GM21367 (cell line): ENCODE measurements at regions not wholly inside any gene's neighbourhood (a gene's known extent, or its start where the extent isn't known, plus 50 kb on each side); places are given as distances from the start of the nearest gene placed in this dataset.

Source experiments
- ATAC-seq: cut with Tn5 transposase; IDR thresholded peaks from one replicate; pipeline ENCODE4 v1.9.1; 2021; ENCODE audit not compliant: unreplicated experiment

DNA sequence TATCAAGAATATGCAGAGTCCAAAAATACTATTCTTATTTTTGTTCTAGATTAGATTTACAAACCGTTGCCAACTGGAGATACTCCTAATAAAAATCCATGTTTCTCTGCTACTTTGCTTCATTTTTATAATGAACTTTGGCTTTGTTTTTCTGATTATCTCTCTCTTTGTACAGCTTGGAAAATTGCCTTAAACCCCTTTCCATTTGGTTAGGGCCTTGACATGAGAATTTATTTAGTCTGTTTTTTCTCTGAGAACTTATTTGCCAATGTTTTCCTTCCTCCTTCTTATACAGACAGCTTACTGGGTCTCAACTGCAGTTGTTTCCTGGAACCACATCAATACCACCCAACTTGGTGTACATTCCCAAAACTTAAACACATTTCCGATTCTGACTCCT is 555.4 kb downstream of the SLITRK6 start:
- ATAC-seq = no peak

DNA sequence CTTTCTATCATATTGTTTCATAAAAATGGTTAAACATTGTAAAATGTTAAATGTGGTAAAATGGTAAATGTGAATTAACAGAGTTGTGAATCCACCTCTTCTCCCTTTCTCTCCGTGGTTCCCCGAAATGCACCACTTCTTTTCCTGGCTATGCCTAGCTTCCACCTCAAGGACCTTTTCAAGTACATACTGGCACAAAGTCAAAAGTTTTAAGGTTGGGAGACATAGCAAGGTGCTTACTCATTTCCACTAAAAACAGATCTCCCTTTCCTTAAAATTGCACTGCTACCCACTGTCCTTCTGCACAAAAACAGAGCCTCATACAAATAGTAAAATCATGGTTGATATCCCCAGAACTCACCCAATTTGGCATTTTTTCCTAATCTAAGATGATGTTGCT is 558.2 kb downstream of the SLITRK6 start:
- ATAC-seq = no peak

DNA sequence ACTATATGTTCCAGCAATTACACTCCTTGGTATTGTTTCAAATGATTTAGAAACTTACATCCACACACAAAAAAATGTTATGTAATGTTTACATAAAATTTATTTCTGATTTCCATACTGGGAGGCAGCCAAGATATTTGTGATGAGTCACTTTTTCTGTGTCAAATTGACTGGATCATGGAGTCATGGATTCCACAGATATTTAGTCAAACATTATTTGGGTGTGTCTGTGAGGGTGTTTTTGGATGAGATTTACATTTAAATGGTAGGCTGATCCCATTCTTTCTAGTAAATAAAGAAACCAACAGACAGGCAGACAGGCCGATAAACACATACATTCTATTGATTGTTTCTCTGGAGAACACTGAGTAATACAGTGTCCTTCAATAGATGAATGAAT is 562.8 kb downstream of the SLITRK6 start:
- no peak for ATAC-seq

DNA sequence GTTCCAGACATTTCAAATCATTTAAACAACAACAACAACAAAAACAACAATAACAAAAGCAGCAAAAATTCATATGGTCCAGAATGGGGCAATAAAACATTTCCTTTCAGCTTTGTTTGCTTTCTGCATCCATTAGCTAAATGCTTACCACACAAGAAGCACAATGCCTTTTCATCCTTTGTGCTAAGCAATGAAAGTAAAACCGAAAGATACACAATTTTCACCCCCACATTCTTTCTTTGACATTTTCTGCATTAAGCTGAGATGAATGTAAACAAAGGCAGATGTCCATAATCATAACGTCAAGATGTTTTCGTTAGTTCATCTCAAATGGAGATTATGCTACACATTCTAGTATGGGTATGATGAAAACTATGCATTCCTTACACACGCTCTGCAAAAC is 568.5 kb downstream of the SLITRK6 start:
- no peak for ATAC-seq

DNA sequence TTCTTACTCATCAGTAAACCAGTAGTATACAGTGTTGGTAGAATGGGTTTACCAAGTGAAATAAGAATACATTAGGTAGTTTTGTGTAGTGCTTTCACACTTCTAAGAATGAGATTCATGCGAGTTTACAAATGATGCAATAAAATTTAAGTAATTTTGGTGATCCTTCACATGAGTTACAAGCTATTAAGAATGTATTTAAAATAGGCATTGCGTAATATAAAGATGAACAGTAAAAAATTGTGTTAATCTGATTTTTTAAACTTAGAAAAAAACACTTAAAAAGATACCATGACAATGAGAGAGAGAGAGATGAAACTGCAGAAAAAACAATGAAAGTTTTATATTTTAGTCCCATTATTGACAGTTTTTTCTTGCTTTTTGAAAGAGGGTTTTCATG is 570.5 kb downstream of the SLITRK6 start:
- no peak for ATAC-seq

- ATAC-seq = no peak
Measured at GRCh38 chr13:85223883-85224656, 575.1 kb downstream of the SLITRK6 start.

DNA sequence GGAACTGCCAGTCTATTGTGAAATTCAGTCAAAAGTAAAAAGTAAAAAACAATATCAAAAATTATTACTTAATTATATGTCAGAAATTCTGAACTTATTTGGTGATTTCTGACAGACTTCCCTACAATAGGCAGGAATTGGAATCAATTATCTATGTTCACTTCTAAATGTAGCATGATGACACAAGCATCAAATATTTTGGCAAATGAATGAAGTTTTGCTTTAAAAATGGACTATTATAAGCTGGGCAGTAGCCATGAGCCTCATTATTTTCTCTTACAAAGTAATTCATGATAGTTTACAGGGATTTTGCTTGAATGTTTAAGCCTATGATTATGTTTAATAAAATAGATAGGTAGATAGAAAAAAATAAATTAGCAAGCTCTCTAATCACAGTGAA is 582.6 kb downstream of the SLITRK6 start:
- ATAC-seq = no peak

DNA sequence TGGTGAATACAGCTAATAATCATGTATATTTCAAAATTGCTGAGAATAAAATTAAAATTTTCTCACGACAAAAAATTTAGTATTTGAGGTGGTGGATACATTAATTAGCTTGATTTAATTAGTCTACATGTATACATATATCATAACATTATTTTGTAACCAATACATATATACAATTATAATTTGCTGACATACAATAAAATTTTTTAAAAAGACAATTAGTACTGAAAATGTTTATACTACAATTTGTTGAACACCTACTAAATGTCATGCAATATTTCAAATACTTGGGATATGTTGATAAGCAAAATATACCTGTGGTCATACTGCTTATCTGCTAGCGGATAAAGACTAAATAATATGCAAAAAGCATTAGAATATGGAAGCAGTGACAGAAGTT is 586.5 kb downstream of the SLITRK6 start:
- no peak for ATAC-seq

DNA sequence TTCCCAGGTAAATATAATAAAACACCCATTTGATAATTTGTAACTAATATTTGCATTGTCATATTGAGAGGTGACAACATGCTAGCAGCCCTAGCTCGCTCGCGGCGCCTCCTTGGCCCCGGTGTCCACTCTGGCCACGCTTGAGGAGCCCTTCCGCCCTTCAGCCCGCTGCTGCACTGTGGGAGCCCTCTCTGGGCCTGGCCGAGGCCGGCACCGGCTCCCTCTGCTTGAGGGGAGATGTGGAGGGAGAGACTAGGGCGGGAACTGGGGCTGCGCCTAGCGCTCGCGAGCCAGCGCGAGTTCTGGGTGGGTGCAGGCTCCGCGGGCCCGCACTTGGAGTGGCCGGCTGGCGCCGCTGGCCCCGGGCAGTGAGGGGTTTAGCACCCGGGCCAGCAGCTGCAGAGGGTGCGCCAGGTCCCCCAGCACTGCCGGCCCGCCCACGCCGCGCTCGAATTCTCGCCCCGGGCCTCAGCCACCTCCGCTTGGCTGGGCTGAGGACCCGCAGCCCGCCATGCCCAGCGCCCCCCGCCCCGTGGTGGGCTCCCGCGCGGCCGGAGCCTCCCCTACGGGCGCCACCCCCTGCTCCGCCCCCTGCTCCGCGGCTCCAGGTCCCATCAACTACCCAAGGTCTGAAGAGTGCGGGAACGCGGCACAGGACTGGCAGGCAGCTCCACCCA is 594.4 kb downstream of the SLITRK6 start:
- ATAC-seq = no peak

- ATAC-seq = no peak
Measured at GRCh38 chr13:85197431-85197830, 601.8 kb downstream of the SLITRK6 start.

DNA sequence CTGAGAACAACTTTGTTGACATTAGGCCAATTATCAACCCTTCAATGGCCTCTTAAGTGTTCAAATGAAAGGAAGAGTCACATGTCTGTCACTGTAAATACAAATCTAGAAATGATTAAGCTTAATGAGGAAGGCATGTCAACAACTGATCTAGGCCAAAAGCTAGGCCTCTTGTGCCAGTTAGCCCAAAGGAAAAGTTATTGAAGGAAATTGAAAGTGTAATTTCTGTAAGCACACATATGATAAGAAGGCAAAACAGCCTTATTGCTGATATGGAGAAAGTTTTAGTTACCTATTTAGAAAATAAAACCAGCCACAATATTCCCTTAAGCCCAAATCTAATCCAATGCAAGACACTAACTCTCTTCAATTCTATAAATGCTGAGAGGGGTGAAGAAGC is 604.7 kb downstream of the SLITRK6 start:
- ATAC-seq = no peak

- ATAC-seq = no peak
Measured at GRCh38 chr13:85191996-85192718, 607.1 kb downstream of the SLITRK6 start.

DNA sequence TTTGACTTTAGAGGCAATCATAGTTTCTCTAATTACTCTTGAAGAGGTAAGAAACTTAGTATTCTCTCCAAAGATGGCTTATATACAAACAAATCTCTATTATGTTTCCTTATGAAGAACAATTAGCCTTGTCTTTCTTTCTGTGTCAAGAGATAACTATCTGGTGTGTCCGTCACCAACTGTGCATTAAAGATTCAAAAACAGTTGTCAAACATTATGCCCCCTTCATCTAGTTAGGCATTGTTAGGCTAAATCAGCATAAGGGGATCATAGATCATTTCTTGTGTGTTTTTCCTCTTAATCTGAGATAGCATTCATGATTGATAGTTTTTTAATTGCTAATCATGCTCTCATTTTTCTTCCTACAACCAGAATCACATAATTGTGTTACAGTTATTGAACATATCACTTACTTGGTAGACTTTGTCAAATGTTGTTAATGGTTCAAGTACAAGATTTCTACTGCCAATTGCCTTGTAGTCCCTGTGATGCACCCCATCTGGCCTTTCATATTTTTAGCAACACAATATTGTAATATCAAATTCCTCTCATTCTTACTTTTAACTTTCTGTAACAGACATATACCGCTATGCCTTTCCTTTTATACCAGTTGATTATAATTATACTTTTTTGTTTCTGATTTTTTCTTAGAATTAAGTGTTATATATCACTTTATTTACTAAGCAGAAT is 612.7 kb downstream of the SLITRK6 start:
- ATAC-seq = no peak

- ATAC-seq = no peak
Measured at GRCh38 chr13:85174291-85174690, 624.9 kb downstream of the SLITRK6 start.

GRCh38 chr13:85170372-85170771 is 628.8 kb downstream of the SLITRK6 start:
- no peak for ATAC-seq

GRCh38 chr13:85166891-85167290 is 632.3 kb downstream of the SLITRK6 start:
- no peak for ATAC-seq

- ATAC-seq = no peak
Measured at GRCh38 chr13:85163063-85163462, 636.2 kb downstream of the SLITRK6 start.

DNA sequence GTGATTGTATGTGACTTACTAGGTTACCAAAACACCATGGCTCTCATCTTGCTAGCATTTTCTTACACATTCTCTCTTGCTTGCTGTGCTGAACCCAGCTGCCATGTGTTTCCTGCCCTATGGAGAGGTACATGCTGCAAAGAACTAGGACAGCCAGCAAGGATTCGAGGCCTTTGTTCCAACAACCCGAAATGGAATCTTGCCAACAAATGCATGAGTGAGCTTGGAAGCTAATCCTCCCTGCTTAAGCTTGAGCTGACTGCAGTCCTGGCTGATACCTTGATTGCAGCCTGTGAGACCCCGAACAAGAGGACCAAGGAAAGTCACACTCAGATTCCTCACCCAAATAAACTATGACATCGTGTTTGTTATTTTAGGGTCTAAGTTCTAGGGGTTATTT is 651.2 kb downstream of the SLITRK6 start:
- no peak for ATAC-seq

GRCh38 chr13:85142351-85142927 is 656.8 kb downstream of the SLITRK6 start:
- no peak for ATAC-seq

- no peak for ATAC-seq
Measured at GRCh38 chr13:85141401-85141800, 657.8 kb downstream of the SLITRK6 start.

- ATAC-seq = no peak
Measured at GRCh38 chr13:85140192-85140591, 659.0 kb downstream of the SLITRK6 start.
